Heart left ventricle (tissue), 13 donors: ENCODE measurements at regions not wholly inside any gene's neighbourhood (a gene's known extent, or its start where the extent isn't known, plus 50 kb on each side); places are given as distances from the start of the nearest gene placed in this dataset.

Experiments used
- POLR2A ChIP-seq, 2 donors: fragments of 450-650 bp; IDR thresholded peaks; one replicate each; pipeline ENCODE4 v1.6.1; 2017; ENCODE audit warnings: antibody characterized with exemption in 2 of 2, mild to moderate bottlenecking in 2 of 2, moderate library complexity in 2 of 2
- TF ChIP-seq, protein P1 (sequence below), 12 donors: fragments of 200-600 bp; sonication (generic) in 4 of 12; IDR thresholded peaks; one replicate each; pipeline versions ENCODE4 v1.5.0 to v1.8.0; 2018 to 2022; ENCODE audit warnings: antibody characterized with exemption in 12 of 12, mild to moderate bottlenecking in 5 of 12
- donor health status: ischemic (EF 13 %, LVEDD 7.1; RV severe dilation, severe dysfunction).
- donor health status: DM: no; HTN: yes; CAD: no.
- donor health status: DM: no; HTN: no; CAD: no.
- donor health status: ischemic (EF 25% LVEDD 6.9; RV normal size, moderate dysfunction).
- donor health status: ischemic (EF 25% LVEDD 5.7; RV mildly dilated, moderate dysfunction).
- donor health status: ischemic (EF 35%, LVEDD 5.7; RV mildly dilated, moderate dysfunction).
- donor health status: nonischemic (EF 11% LVEDD 7.7; RV severe dilation, severe dysfunction).
- donor health status: DM: yes; HTN: yes; CAD: no.
- donor health status: PGD.
- donor health status: ischemic (EF 29% LVEDD 5.4; RV normal size, mild dysfunction).
- donor health status: nonischemic (EF 23%, LVEDD 6.1; RV moderate dilation, normal function).

- TF ChIP-seq, protein P1, sequence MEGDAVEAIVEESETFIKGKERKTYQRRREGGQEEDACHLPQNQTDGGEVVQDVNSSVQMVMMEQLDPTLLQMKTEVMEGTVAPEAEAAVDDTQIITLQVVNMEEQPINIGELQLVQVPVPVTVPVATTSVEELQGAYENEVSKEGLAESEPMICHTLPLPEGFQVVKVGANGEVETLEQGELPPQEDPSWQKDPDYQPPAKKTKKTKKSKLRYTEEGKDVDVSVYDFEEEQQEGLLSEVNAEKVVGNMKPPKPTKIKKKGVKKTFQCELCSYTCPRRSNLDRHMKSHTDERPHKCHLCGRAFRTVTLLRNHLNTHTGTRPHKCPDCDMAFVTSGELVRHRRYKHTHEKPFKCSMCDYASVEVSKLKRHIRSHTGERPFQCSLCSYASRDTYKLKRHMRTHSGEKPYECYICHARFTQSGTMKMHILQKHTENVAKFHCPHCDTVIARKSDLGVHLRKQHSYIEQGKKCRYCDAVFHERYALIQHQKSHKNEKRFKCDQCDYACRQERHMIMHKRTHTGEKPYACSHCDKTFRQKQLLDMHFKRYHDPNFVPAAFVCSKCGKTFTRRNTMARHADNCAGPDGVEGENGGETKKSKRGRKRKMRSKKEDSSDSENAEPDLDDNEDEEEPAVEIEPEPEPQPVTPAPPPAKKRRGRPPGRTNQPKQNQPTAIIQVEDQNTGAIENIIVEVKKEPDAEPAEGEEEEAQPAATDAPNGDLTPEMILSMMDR (IDR thresholded peaks at IDR 0.05): no peak
- no peak for TF ChIP-seq POLR2A (IDR thresholded peaks at IDR 0.05)
Measured at GRCh38 chr17:65394811-65395472, 166.5 kb downstream of the AXIN2 start.
